GM21737 (cell line): ENCODE measurements at regions not wholly inside any gene's neighbourhood (a gene's known extent, or its start where the extent isn't known, plus 50 kb on each side); places are given as distances from the start of the nearest gene placed in this dataset.

Source experiments
- ATAC-seq: cut with Tn5 transposase; IDR thresholded peaks from one replicate; pipeline ENCODE4 v1.9.1; 2021; ENCODE audit warnings: mild to moderate bottlenecking, moderate library complexity; ENCODE audit not compliant: unreplicated experiment

- no peak for ATAC-seq
These were observed 354.2 kb upstream of the ATP2B1 start for GRCh38 chr12:90062799-90063198.

- ATAC-seq = no peak
These were observed 353.2 kb upstream of the ATP2B1 start for GRCh38 chr12:90061809-90062208.

- ATAC-seq = no peak
These were observed 351.4 kb upstream of the ATP2B1 start for GRCh38 chr12:90060031-90060430.

- ATAC-seq = no peak
These were observed 350.1 kb upstream of the ATP2B1 start for GRCh38 chr12:90058704-90059103.

GRCh38 chr12:90055071-90055470 is 346.4 kb upstream of the ATP2B1 start:
- ATAC-seq = no peak

GRCh38 chr12:90048918-90049317 is 340.3 kb upstream of the ATP2B1 start:
- no peak for ATAC-seq

- no peak for ATAC-seq
These were observed 336.9 kb upstream of the ATP2B1 start for GRCh38 chr12:90045559-90045958.

- no peak for ATAC-seq
These were observed 335.4 kb upstream of the ATP2B1 start for GRCh38 chr12:90044069-90044468.

- ATAC-seq = no peak
These were observed 334.4 kb upstream of the ATP2B1 start for GRCh38 chr12:90042920-90043641.

- ATAC-seq = no peak
These were observed 329.7 kb upstream of the ATP2B1 start for GRCh38 chr12:90038289-90038688.

- no peak for ATAC-seq
These were observed 329.1 kb upstream of the ATP2B1 start for GRCh38 chr12:90037740-90038139.

- ATAC-seq = no peak
These were observed 328.0 kb upstream of the ATP2B1 start for GRCh38 chr12:90036637-90037036.

GRCh38 chr12:90030726-90031125 is 322.1 kb upstream of the ATP2B1 start:
- no peak for ATAC-seq

- no peak for ATAC-seq
These were observed 320.7 kb upstream of the ATP2B1 start for GRCh38 chr12:90029317-90029716.

GRCh38 chr12:90028635-90029051 is 320.0 kb upstream of the ATP2B1 start:
- ATAC-seq = no peak

- ATAC-seq = no peak
These were observed 319.4 kb upstream of the ATP2B1 start for GRCh38 chr12:90027889-90028634.

- ATAC-seq = no peak
These were observed 318.4 kb upstream of the ATP2B1 start for GRCh38 chr12:90027041-90027440.

- ATAC-seq = no peak
These were observed 317.9 kb upstream of the ATP2B1 start for GRCh38 chr12:90026516-90026915.

GRCh38 chr12:90024262-90024661 is 315.6 kb upstream of the ATP2B1 start:
- no peak for ATAC-seq

- ATAC-seq = no peak
These were observed 314.7 kb upstream of the ATP2B1 start for GRCh38 chr12:90023207-90023900.

GRCh38 chr12:90021795-90022440 is 313.3 kb upstream of the ATP2B1 start:
- ATAC-seq = no peak
